HG03280 (cell line): ENCODE measurements at regions not wholly inside any gene's neighbourhood (a gene's known extent, or its start where the extent isn't known, plus 50 kb on each side); places are given as distances from the start of the nearest gene placed in this dataset.

Source experiments
- ATAC-seq: cut with Tn5 transposase; IDR thresholded peaks from one replicate; pipeline ENCODE4 v1.9.1; 2021; ENCODE audit warnings: mild to moderate bottlenecking, moderate library complexity; ENCODE audit not compliant: unreplicated experiment

GRCh38 chr5:34526682-34527305, 129.3 kb upstream of the RAI14 start:
- no peak for ATAC-seq

GRCh38 chr5:34529581-34530331, 126.4 kb upstream of the RAI14 start:
- no peak for ATAC-seq

- ATAC-seq = no peak
Observed at GRCh38 chr5:34530637-34531036, 125.5 kb upstream of the RAI14 start.

GRCh38 chr5:34531751-34532360, 124.3 kb upstream of the RAI14 start:
- no peak for ATAC-seq

GRCh38 chr5:34533582-34534522, 122.3 kb upstream of the RAI14 start:
- ATAC-seq = peak; percentile 85

GRCh38 chr5:34534523-34535103, 121.5 kb upstream of the RAI14 start:
- no peak for ATAC-seq

- ATAC-seq = no peak
Observed at GRCh38 chr5:34535433-34535832, 120.7 kb upstream of the RAI14 start.

- ATAC-seq = no peak
Observed at GRCh38 chr5:34535944-34536623, 120.0 kb upstream of the RAI14 start.

GRCh38 chr5:34536699-34537098, 119.4 kb upstream of the RAI14 start:
- no peak for ATAC-seq

GRCh38 chr5:34538026-34538672, 118.0 kb upstream of the RAI14 start:
- ATAC-seq = no peak

GRCh38 chr5:34539183-34539582, 116.9 kb upstream of the RAI14 start:
- ATAC-seq = no peak

- ATAC-seq = no peak
Observed at GRCh38 chr5:34541067-34541466, 115.1 kb upstream of the RAI14 start.

- no peak for ATAC-seq
Observed at GRCh38 chr5:34542818-34543217, 113.3 kb upstream of the RAI14 start.

- ATAC-seq = no peak
Observed at GRCh38 chr5:34543687-34544086, 112.4 kb upstream of the RAI14 start.

- ATAC-seq = no peak
Observed at GRCh38 chr5:34544403-34544802, 111.7 kb upstream of the RAI14 start.

GRCh38 chr5:34545164-34545563, 111.0 kb upstream of the RAI14 start:
- ATAC-seq = no peak

GRCh38 chr5:34545626-34546025, 110.5 kb upstream of the RAI14 start:
- ATAC-seq = no peak

- ATAC-seq = no peak
Observed at GRCh38 chr5:34547300-34548085, 108.6 kb upstream of the RAI14 start.

GRCh38 chr5:34548086-34548403, 108.1 kb upstream of the RAI14 start:
- ATAC-seq = no peak
